Tibial artery (tissue), 4 donors: ENCODE measurements at regions not wholly inside any gene's neighbourhood (a gene's known extent, or its start where the extent isn't known, plus 50 kb on each side); places are given as distances from the start of the nearest gene placed in this dataset.

ENCODE experiments used
- DNase-seq, 2 donors: peaks; one replicate each; pipeline ENCODE4 v3.0.0-alpha.2; 2019
- H3K27ac ChIP-seq, 2 donors: fragments of 200-600 bp; sonication (generic) in 1 of 2; 1 replicate in 1 of 2; 2 replicates in 1 of 2; pipeline ENCODE4 v1.5.1; 2018 to 2019; ENCODE audit warnings: mild to moderate bottlenecking in 1 of 2
- H3K27me3 ChIP-seq, 2 donors: fragments of 200-600 bp; sonication (generic) in 1 of 2; one replicate each; pipeline versions ENCODE4 v1.5.1 to v1.6.0; 2016 to 2019
- H3K36me3 ChIP-seq, 3 donors: fragments of 200-600 bp; sonication (generic) in 2 of 3; one replicate each; pipeline ENCODE4 v1.5.1; 2016 to 2019; ENCODE audit warnings: mild to moderate bottlenecking in 2 of 3
- H3K4me1 ChIP-seq, 4 donors: fragments of 200-600 bp; sonication (generic) in 2 of 4; 1 replicate in 3 of 4; 2 replicates in 1 of 4; pipeline ENCODE4 v1.5.1; 2016 to 2019
- H3K4me3 ChIP-seq, 2 donors: fragments of 200-600 bp; sonication (generic) in 1 of 2; 1 replicate in 1 of 2; 2 replicates in 1 of 2; pipeline ENCODE4 v1.5.1; 2018 to 2019; ENCODE audit warnings: mild to moderate bottlenecking in 2 of 2
- H3K9me3 ChIP-seq, 3 donors: fragments of 200-600 bp; sonication (generic) in 1 of 3; one replicate each; pipeline ENCODE4 v1.5.1; 2016 to 2019
- intact Hi-C: fragments of 100-400 bp; cut with DNase I; formaldehyde crosslinking; loops from one replicate; pipeline ENCODE4 v1.15.0; 2023; ENCODE audit warnings: low total_unique reads
- TF ChIP-seq, protein P1 (sequence below), 2 experiments: fragments of 200-600 bp in 1 of 2; fragments of 450-650 bp in 1 of 2; IDR thresholded peaks; one replicate each; pipeline ENCODE4 v1.5.1; 2017 to 2019; ENCODE audit warnings: antibody characterized with exemption in 2 of 2, mild to moderate bottlenecking in 1 of 2, moderate library complexity in 1 of 2

DNA sequence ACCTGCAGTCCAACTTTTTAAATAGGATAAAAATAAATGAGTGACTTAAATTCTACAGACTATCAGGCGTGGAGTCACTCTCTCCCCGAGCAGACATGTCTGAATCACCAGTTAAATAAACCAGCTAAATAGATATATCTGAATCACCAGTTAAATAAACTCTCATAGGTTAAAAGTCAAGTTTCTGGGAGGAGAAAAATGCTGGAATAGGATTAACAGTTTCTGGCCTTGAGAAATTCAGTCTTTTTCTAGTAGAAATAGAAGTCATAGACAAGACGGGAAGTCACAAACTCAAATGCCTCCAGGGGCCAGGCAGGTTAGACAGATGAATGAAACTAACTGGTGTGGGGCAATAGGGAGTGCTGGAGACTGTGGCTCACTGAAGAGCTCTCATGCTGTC, 258.6 kb upstream of the TMEM132C start:
- intact Hi-C loops: no loop called here
- Histone ChIP-seq H3K27me3 (no peaks in the 10 kb centered on the region), H3K4me1 (no peaks in the 10 kb centered on the region), H3K27ac (no peak overlapping the region), H3K4me3 (no peak overlapping the region), H3K9me3 (no peaks in the 10 kb centered on the region), H3K36me3 (no peaks in the 10 kb centered on the region)
- TF ChIP-seq, protein P1, sequence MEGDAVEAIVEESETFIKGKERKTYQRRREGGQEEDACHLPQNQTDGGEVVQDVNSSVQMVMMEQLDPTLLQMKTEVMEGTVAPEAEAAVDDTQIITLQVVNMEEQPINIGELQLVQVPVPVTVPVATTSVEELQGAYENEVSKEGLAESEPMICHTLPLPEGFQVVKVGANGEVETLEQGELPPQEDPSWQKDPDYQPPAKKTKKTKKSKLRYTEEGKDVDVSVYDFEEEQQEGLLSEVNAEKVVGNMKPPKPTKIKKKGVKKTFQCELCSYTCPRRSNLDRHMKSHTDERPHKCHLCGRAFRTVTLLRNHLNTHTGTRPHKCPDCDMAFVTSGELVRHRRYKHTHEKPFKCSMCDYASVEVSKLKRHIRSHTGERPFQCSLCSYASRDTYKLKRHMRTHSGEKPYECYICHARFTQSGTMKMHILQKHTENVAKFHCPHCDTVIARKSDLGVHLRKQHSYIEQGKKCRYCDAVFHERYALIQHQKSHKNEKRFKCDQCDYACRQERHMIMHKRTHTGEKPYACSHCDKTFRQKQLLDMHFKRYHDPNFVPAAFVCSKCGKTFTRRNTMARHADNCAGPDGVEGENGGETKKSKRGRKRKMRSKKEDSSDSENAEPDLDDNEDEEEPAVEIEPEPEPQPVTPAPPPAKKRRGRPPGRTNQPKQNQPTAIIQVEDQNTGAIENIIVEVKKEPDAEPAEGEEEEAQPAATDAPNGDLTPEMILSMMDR (IDR thresholded peaks at IDR 0.05): no peak
- no peak for DNase-seq

DNA sequence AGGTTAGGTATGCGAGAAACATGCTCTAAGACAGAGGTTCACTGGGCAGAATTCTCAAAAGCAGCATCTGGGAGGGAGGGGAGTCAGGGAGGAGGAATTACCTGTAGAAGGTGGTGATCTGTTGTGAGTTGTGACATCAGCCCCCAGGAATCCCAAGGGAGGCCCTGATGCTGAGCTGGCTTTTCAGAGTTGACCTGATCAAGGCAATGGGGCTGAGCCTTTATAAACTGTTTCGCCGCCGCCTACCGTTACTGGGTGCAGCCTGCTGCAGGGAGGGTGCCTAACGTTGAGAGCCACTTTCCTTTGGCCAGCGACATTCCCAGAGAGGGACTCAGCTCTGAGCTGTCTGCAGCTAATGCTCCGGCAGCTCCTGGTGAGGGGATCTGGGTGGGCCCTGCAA, 257.9 kb upstream of the TMEM132C start:
- no peaks in the 10 kb centered on the region for H3K27me3 ChIP-seq
- no peaks in the 10 kb centered on the region for H3K9me3 ChIP-seq
- H3K4me1 ChIP-seq: no peaks in the 10 kb centered on the region
- no peak for DNase-seq
- intact Hi-C loops: no loop called here
- H3K4me3 ChIP-seq: no peak overlapping the region
- no peak overlapping the region for H3K27ac ChIP-seq
- H3K36me3 ChIP-seq: no peaks in the 10 kb centered on the region
- TF ChIP-seq, protein P1 (IDR thresholded peaks at IDR 0.05): no peak

- TF ChIP-seq, protein P1 (IDR thresholded peaks at IDR 0.05): no peak
- no peak overlapping the region for H3K4me3 ChIP-seq
- intact Hi-C loops: no loop called here
- H3K4me1 ChIP-seq: no peaks in the 10 kb centered on the region
- no peak for DNase-seq
- H3K9me3 ChIP-seq: no peaks in the 10 kb centered on the region
- no peaks in the 10 kb centered on the region for H3K27me3 ChIP-seq
- no peaks in the 10 kb centered on the region for H3K36me3 ChIP-seq
- no peak overlapping the region for H3K27ac ChIP-seq
Measured at GRCh38 chr12:128012110-128012509, 254.9 kb upstream of the TMEM132C start.

GRCh38 chr12:128015276-128015675, 251.7 kb upstream of the TMEM132C start:
- Histone ChIP-seq H3K27me3 (no peaks in the 10 kb centered on the region), H3K36me3 (no peaks in the 10 kb centered on the region), H3K9me3 (no peaks in the 10 kb centered on the region), H3K4me3 (no peak overlapping the region), H3K4me1 (no peaks in the 10 kb centered on the region), H3K27ac (no peak overlapping the region)
- TF ChIP-seq, protein P1 (IDR thresholded peaks at IDR 0.05): no peak
- intact Hi-C loops: no loop called here
- DNase-seq: no peak

- intact Hi-C loops: no loop called here
- Histone ChIP-seq H3K4me1 (no peaks in the 10 kb centered on the region), H3K27me3 (no peaks in the 10 kb centered on the region), H3K27ac (no peak overlapping the region), H3K9me3 (no peaks in the 10 kb centered on the region), H3K36me3 (no peaks in the 10 kb centered on the region), H3K4me3 (no peak overlapping the region)
- DNase-seq: no peak
- TF ChIP-seq, protein P1 (IDR thresholded peaks at IDR 0.05): no peak
Measured at GRCh38 chr12:128018067-128018466, 248.9 kb upstream of the TMEM132C start.

DNA sequence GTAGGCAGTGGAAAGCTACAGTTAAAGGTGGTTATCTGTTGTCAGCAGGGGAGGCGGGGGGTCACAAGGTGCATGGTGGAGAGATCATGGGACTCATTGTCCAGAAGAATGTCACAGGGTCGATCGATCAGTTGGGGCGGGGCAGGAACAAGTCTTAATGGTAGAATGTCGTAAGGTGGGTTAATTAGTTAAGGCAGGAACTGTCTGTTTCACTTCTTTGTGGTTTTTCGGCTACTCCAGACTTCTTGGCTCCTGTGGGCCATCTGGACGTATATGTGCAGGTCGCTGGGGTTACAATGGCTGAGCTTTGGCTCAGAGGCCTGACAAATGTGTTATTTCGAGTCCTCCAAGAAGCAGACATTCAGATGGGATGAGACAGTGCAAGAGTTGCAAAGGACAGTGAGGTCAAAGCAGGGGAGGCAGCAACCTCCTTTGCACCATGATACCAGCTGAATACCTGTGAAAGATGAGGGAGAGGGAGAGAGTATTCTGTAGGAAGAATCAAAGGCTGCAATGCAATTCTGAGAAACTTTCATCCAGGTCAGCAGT, 246.9 kb upstream of the TMEM132C start:
- intact Hi-C loops: no loop called here
- no peak for DNase-seq
- Histone ChIP-seq H3K27me3 (no peaks in the 10 kb centered on the region), H3K4me3 (no peak overlapping the region), H3K36me3 (no peaks in the 10 kb centered on the region), H3K27ac (no peak overlapping the region), H3K9me3 (no peaks in the 10 kb centered on the region), H3K4me1 (no peaks in the 10 kb centered on the region)
- TF ChIP-seq, protein P1 (IDR thresholded peaks at IDR 0.05): no peak
